ENCODE measurements at regions not wholly inside any gene's neighbourhood (a gene's known extent, or its start where the extent isn't known, plus 50 kb on each side); places are given as distances from the start of the nearest gene placed in this dataset.

DNA sequence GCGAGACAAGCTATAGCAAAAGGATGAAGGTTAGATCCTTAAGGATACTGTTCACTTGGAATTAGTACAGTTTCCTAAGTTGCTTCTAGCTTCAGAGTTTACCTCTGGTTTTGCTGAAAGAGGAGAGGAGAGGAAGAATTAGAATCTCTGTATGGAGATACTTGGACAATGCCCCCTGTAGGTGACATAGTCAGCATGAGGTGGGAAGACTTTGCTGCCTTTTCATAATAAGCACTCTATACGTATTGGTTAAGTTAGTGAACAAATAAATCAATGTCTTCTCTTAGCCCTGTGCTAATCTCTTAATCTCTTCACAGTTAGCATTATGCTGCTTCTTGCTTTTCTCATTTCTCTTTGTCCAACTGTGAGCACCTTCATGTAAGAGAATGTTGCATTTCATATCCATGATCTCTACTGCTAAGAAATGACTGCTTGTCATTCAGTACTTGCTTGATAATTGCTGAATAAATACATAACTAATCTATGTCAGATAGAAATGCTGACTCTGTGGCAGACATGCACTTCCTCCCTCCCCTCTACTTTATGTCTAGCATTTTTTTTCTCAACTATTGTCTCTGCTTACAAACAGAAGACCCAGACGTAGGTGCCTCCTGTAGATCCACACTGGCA lies 527.2 kb downstream of the GBA3 start:
- DNase-seq (ENCODE audit: low read depth in 3 of 3, low spot score in 2 of 3), result no peak

DNA sequence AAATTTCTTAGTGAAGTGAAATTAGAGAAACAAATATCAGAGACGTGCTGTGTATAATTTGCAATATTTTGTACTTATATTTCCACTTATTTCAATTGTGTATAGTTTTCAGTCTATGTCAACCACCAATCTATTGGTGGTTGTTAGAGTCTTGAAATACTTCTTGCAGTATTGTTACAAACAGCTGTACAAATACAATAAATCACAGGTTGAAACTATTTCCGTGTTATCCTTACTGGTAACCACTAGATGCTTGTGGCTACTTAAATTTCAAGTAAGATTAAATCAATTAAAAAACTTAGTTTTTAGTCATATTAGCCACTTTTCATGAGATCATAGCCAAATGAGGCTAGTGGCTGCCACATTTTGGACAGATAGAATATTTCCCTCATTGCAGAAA lies 520.5 kb downstream of the GBA3 start:
- no peak for DNase-seq (ENCODE audit: low read depth in 3 of 3, low spot score in 2 of 3)

DNA sequence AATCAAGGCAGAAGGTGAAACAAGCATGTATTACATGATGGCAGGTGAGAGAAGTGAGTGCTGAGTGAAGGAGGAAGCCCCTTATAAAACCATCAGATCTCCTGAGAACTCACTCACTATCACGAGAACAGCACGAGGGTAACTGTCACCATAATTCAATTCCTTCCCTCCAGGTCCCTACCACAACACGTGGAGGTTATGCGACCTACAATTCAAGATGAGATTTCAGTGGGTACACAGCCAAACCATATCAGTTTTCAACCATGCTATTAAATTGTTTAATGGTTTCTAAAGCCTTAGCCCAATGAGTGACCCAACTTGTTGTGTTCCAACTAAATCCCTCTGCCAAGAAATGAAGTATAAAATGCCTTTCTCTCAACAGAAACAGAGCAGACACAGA lies 519.8 kb downstream of the GBA3 start:
- DNase-seq (ENCODE audit: low read depth in 3 of 3, low spot score in 2 of 3), result no peak

DNA sequence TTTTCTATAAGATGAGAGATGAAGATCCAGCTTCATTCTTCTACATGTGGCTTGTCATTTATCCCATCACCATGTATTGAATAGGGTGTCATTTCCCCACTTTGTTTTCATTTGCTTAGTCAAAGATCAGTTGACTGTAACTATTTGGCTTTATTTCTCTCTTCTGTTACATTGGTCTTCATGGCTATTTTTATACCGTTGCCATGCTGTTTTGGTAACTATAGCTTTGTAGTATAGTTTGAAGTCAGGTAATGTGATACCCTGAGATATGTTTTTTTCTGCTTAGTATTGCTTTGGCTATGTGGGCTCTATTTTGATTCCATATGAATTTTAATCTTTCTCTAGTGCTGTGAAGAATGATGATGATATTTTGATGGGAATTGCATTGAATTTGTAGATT lies 514.3 kb downstream of the GBA3 start:
- DNase-seq (ENCODE audit: low read depth in 3 of 3, low spot score in 2 of 3), result no peak

DNA sequence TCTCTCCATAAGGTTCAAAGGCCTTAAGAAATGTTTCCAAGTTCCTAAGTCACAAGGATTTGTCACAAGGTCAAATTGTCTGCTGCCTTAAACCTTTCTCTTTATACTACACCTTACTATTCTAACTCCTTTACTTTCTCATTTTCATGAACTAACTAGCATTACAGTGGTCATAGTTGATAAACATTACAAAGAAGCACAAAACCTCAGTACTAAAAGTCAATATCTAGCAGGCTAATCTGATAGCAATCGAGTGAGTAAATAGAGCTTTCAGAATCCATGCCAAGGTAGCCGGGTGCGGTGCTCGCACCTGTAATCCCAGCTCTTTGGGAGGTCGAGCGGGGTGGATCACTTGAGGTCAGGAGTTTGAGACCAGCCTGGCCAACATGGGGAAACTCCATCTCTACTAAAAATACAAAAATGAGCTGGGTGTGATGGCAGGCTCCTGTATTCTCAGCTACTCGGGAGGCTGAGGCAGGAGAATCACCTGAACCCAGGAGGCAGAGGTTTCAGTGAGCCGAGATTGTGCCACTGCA lies 510.0 kb downstream of the GBA3 start:
- DNase-seq (ENCODE audit: low read depth in 3 of 3, low spot score in 2 of 3), result no peak

DNA sequence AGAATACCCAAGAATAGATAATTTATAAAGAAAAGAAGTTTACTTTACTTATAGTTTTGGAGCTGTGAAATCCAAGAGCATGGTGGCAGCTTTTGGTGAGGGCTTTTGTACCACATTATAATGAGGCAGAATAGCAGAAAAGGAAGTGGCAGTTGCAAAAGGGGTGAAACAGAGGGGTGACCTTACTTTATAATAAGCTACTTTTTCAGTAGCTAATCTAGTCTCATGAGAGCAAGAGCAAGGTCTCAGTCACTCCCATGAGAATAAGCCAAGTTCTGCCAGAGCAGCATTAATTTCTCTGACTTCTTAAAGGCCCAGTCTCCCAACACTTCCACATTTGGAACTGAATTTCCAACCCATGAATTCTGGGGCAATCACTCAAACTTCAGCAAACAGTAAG lies 502.0 kb downstream of the GBA3 start:
- DNase-seq (ENCODE audit: low read depth in 3 of 3, low spot score in 2 of 3), result no peak

DNA sequence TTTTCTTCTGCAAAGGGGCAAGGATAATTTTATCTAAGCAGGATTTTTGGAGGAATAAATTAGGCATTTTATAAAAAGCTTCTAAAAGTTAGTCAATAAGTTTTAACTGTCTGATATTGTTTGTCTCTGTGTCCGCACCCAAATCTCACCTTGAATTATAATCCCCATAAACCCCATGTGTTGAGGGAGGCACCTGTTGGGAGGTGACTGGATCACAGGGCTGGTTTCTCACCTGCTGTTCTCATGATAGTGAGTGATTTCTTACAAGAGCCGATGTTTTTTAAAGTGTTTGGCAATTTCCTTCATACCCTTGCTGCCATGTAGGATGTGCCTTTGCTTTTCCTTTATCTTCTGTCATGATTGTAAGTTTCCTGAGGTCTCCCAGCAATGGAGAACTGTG lies 481.4 kb downstream of the GBA3 start:
- DNase-seq (ENCODE audit: low read depth in 3 of 3, low spot score in 2 of 3), result no peak

DNA sequence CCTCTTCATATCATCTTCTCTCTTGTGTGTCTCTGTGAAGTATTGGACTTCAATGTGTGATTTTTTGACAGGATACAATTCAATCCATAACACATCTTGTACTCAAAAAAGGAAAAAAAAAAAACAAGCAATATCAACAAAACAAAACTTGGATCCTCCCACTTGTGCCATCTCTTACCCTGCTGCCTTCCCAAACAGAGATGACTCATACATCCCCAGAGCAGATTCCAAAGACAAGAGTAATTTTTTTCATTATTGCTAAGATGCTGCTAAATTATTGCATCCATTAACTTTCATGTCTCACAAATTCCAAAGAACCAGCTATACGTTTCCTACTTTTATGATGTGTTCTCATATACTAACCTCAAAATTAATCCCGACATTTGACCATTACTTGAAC lies 479.2 kb downstream of the GBA3 start:
- no peak for DNase-seq (ENCODE audit: low read depth in 3 of 3, low spot score in 2 of 3)

DNA sequence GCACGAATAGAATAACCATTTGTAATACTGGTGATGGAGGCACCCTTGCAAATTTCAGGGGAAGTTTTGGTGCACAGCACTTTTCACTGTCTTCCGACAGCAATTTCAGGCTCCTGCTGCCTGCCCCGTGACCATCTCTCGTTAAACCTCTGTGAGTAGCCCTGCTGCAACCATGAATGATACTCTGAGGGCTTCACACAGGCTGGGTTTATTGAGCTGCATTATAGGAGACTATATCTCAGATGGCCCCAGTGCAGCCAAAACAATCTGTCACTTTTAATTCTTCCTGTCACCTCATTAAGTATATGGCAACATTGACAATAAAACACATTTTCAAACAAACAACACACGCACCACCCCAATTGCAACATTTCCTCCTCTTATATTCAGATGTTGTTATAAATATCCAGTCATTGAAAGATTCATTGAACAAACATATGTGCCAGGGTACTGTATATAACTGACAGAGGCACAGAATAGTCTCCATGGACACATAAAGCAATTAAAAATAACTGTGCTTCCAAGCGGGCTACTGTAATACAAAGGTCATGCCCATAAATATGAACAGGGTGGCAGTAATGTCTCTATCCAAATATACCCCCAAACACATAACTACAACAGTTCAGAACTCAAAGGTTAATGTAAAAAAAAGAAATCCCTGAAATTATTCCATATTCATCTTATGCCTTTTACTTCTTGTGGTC lies 477.0 kb downstream of the GBA3 start:
- no peak for DNase-seq (ENCODE audit: low read depth in 3 of 3, low spot score in 2 of 3)

DNA sequence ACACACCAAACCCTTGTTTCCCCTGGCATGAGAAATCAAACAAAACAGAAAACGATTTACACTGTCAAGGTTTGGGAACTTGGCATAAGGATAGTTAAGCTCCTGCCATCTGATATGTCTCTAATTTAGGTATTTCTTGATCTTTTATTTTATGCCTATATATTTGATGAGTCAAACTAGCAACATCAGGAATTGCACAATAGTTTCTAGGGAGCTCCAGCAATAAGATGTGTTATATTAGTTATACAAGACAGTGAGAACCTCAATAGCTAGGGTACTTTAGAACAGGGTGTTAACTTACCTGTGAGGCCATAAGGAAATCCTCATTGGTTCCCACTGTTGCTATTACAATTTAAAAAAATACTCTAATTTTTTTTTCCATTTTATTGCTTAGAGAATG lies 474.2 kb downstream of the GBA3 start:
- no peak for DNase-seq (ENCODE audit: low read depth in 3 of 3, low spot score in 2 of 3)

DNA sequence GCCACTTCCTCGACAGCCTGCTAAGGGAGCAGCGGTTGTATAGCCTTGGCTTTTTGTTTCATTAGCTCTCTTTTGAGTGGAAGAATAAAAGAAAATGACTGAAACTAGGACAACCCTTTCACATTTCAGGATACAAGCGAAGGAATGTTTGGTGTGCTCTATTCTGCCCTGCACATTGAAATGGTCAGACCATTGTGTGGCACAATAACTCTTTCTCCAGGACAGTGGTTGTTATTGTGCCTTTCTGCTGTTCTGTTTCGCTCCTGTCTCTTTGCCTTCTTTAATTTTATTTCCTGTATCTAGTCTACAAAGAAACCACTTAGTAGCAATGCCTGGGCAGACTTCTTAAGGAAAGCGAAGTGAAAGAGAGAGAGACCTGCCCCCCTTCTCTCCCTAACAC lies 473.7 kb downstream of the GBA3 start:
- DNase-seq (ENCODE audit: low read depth in 3 of 3, low spot score in 2 of 3), result no peak

DNA sequence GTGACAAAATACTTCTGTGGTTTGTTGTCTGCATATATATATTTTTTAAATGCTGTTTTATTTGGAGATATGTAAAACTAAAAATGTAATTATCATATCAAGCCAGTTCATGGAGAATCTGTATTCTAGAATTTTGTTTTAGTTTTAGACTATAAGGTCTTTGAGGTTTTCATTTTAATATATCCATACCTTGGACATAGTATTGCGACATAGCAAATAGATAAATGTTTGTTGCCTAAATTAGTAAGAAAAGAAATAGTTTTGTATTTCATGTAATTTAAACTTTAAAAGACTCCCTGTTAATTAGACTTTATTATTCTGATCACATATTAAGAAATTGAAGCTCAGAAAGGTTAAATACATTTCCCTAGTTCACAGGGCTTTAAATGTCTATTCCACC lies 472.9 kb downstream of the GBA3 start:
- DNase-seq (ENCODE audit: low read depth in 3 of 3, low spot score in 2 of 3), result no peak

DNA sequence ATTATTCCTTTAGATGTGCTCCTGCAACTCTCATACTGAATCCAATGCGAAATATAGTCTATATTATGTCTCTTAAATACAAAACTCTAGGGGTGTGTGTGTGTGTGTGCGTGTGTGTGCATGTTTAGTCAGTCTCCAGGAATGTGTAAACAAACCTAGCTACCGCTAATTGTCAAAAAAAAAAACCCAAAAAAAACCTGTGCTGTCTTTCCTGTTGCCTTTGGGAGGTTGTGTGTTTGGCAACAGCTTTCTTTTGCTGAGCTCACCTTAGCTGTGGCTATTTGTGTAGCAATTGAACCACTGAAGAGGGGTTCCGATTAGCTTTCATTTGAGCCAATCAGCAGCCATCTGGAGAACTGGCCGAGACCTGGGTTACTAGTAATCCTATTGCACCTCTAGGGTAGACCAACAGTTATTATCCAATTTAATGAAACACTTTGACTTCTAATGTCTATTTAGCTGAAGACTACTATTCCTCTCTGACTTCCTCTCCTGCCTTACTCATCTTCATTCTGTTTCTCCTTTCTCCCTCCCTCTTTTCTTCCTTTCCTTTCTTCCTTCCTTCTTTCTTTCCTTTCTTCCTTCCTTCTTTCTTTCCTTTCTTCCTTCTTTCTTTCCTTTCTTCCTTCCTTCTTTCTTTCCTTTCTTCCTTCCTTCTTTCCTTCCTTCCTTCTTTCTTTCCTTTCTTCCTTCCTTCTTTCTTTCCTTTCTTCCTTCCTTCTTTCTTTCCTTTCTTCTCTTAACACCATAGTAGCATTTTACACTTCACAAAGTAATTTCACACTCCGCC lies 471.1 kb downstream of the GBA3 start:
- no peak for DNase-seq (ENCODE audit: low read depth in 3 of 3, low spot score in 2 of 3)

DNA sequence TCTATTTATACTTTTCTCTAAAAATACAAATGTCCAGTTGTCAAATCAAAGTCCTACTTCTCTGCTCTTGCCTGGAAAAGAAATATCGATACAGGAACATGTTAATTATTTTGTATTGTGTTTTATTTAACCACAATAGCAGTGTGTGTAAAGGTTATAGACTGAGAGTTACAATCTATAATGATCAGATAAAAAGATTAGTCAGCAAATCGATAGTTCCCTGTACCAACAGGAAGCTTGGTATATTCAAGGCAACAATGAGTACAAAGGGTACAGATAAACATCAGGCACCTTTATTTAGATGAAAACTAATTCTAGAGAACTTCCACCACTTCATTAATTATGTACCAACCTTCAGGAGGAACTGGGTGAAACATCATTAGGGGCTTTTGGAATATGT lies 469.5 kb downstream of the GBA3 start:
- DNase-seq (ENCODE audit: low read depth in 3 of 3, low spot score in 2 of 3), result no peak

DNA sequence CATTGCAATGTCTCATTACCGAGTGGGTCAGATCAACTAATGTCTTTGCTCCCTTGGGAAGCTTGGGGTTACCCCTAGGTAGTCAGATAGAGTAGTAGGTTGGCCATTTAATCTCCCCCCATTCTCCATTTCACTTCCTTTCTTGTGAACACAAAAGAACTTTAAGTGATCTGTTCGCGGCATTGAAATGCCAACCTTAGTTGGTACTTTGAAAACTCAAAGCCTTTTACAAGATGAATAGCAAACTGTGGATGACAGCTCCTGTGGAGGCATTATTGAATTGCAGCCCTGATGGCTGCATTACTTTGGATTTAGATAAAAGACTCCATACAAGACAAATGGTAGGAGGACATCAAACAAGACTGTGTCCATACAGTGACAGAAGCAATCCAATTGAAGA lies 469.1 kb downstream of the GBA3 start:
- no peak for DNase-seq (ENCODE audit: low read depth in 3 of 3, low spot score in 2 of 3)

DNA sequence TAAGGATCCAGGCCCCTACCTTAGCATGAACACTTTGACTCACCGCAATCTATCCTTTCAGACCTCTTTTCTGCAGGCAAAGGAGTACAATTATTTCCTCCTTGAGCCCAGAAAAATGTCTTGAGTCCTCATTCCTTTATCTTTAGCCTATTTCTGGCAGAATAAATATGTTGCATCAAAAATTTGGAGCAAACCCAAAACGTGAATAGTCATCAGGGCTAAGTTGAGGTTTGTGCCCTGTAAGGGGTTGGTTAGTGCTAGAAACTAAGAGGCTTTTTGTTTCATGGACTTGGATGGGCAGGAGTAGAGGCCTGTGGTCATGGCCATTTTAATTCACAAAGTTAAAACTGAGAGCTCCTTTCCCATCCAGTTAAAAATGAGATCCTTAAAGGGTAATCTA lies 460.3 kb downstream of the GBA3 start:
- no peak for DNase-seq (ENCODE audit: low read depth in 3 of 3, low spot score in 2 of 3)

DNA sequence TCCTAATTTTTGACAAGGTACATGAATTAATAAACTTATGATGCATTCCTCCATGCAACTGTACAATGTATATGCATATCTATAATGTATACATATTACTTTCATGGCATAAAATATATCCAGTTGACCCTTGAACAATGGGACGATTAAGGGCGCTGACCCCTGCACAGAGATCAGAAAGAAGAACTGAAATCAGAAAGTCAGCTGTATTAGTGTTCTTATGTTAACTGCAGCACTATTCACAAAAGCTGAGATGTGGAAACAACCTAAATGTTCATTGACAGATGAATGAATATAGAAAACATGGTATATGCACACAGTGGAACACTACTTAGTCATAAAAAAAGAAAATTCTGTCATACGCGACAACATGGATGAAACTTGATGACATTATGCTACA lies 457.1 kb downstream of the GBA3 start:
- no peak for DNase-seq (ENCODE audit: low read depth in 3 of 3, low spot score in 2 of 3)

DNA sequence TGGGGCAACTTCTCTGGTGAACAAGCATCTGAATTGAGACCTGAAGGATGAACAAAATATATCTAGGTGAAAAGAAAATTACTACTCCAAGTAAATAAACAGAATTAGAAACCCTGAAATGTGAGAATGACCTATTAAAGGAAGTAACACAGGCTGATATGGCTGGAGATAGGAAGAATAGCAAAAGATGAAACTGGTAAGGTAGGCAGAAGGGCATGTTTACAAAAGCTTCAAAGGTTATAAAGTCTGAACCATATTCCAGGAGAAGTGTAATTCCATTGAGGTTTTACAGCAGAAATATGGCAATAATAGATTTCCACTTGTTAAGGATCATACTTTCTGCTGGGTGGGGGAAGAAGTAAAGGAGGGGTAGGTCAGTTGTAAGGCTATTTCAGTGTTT lies 452.0 kb downstream of the GBA3 start:
- no peak for DNase-seq (ENCODE audit: low read depth in 3 of 3, low spot score in 2 of 3)

DNA sequence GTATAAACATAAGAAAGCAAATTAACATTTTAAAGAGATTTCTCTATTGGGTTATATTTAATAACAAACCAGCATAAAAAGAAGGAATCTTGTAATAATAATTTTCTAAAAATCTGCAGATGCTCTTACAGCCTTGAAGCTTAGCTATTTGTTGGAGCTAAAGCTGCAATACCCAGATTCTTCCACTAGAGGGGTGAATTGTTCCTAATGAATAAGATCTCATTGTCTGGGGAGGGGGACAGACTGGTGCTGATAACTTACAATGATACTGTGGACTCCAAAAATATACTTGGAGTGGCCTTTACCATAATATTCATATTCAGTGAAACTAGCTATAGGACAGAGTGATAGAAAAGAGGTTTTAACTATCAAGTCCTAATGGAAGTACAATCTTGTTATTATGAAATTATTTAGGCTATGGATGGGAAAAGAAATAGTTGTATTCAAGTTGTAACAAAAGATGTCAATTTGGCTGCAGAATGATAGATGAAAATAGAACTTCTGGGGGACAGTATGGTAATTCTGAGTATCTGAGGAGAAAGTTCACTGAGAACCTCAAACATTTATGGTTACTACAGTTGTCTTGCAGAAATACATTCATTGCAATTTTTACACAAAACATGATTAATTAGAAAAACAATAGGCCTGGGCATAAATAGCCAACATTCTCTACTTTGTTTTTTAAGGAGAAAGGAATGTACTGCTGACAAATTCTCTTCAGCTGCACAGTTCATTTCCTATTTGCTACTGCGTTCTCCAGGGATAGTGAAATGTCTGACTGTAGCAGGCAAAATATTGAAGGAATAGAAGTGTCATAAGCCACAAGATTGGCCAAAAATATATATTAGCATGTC lies 443.3 kb downstream of the GBA3 start:
- DNase-seq (ENCODE audit: low read depth in 3 of 3, low spot score in 2 of 3), result peak; percentile 17 to 25 (median 23)

DNA sequence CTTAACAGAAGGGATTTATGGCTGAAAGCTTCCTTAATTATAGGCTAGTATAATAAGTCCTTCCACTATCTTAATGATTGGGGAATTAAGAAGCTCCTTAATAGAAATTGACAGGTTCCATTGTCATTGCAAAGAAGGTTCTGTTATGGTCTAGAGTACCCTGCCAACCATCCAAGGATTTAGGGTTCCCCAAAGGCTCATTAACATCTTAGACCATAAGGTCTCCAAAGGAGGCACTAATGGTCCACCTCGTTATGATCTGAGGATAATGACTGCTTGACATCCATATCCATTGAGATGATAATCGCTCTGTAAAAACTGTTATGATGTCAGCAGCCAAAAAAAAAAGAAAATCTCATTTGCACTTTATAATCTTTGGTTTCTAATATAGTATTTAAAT lies 441.6 kb downstream of the GBA3 start:
- no peak for DNase-seq (ENCODE audit: low read depth in 3 of 3, low spot score in 2 of 3)

DNA sequence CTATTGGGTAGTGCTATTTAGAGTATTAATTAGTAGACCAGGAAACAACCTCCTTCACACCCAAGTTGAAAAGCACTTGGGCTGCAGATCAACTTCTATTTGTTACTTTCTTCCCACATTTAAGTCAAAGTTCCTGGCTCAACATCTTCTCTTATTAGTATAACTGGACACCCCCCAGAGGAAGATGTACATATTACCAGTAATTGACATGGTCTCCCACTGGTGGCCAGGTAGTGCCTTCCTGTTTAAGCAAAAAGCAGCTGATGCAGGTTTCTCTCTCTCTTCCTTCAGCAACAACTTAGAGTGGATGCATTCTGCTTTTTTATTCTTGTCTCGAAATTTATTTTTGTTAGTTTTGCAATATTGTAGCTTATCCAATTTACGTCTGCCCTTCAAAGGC lies 438.1 kb downstream of the GBA3 start:
- no peak for DNase-seq (ENCODE audit: low read depth in 3 of 3, low spot score in 2 of 3)

Data from right renal cortex interstitium (tissue), 3 donors.